Subcutaneous abdominal adipose tissue (tissue), 5 donors: ENCODE measurements at regions not wholly inside any gene's neighbourhood (a gene's known extent, or its start where the extent isn't known, plus 50 kb on each side); places are given as distances from the start of the nearest gene placed in this dataset.
"Not testable (repeated sequence)": the region's sequence is repeated elsewhere in the genome, so short reads cannot be mapped to it uniquely, and the experiment has no call there.

Experiments used
- H3K27ac ChIP-seq: one replicate; pipeline ENCODE4 v1.7.0; 2013; ENCODE audit warnings: low read depth, mild to moderate bottlenecking, inconsistent platforms, low read length, moderate library complexity
- H3K27me3 ChIP-seq, 5 donors: one replicate each; pipeline ENCODE4 v1.7.0; 2013; ENCODE audit warnings: low read length in 5 of 5, inconsistent platforms in 1 of 5; ENCODE audit not compliant: control insufficient read depth in 5 of 5, insufficient read depth in 4 of 5
- H3K36me3 ChIP-seq, 5 donors: one replicate each; pipeline ENCODE4 v1.7.0; 2013; ENCODE audit warnings: low read length in 5 of 5; ENCODE audit not compliant: control insufficient read depth in 5 of 5, insufficient read depth in 5 of 5
- H3K4me1 ChIP-seq, 5 donors: one replicate each; pipeline ENCODE4 v1.7.0; 2013; ENCODE audit warnings: low read length in 5 of 5, mild to moderate bottlenecking in 3 of 5, moderate library complexity in 1 of 5; ENCODE audit not compliant: control insufficient read depth in 5 of 5, insufficient read depth in 5 of 5
- H3K4me3 ChIP-seq, 5 donors: one replicate each; pipeline ENCODE4 v1.7.0; 2013; ENCODE audit warnings: low read length in 5 of 5, low read depth in 1 of 5
- H3K9ac ChIP-seq, 5 donors: one replicate each; pipeline ENCODE4 v1.7.0; 2013; ENCODE audit warnings: low read length in 5 of 5, mild to moderate bottlenecking in 4 of 5, moderate library complexity in 3 of 5
- H3K9me3 ChIP-seq, 5 donors: one replicate each; pipeline ENCODE4 v1.7.0; 2013; ENCODE audit warnings: low read length in 5 of 5; ENCODE audit not compliant: control insufficient read depth in 5 of 5
- donor health status: healthy.
- donor health status: healthy.
- donor health status: healthy.
- donor health status: healthy.
- donor health status: healthy.

DNA sequence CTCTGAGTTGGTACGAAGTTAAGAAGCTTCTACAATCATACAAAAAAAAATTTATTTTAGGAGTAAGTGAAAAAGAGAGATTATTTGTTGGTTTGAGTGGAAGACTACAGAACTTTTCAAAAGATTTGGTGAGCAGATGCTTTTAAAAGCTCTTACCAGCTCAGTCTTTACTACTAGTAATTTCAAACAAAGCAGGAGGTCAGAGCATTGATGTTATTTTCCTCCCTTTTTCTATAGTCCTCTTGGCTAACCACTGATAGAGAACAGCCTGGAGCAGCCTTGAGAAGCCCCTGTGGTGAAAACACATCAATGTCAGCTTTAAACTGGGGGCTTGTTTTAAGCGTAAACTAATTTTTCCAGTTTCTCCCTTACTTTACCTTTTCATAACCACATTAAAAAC lies 559.3 kb upstream of the CDH2 start:
- Histone ChIP-seq H3K9me3 (peaks cover 0 to 3% (median 0%) of the 10 kb centered on the region in 5 donors), H3K4me1 (peaks cover 0 to 5% (median 0%) of the 10 kb centered on the region in 5 donors), H3K4me3 (no peak overlapping the region), H3K27ac (no peak overlapping the region), H3K36me3 (no peaks in the 10 kb centered on the region), H3K9ac (no peak overlapping the region), H3K27me3 (no peaks in the 10 kb centered on the region)

DNA sequence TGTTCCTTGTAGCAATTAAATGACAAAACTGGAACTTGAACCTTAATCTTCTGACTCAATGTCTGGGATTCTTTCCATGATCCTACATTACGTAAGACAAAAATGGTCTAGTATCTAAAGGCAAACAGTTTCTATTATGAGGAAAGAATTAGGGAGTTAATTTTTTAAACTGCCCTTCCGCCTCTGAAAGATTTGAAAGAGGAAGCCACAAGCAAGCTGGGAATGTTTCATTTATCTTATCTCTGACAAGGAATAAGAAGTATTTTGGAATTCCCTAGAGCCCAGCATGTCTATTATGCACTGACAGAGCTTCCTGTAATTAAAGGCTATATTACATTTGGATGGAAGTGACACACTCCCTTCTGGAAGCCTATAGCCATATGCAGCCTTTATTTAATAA lies 558.8 kb upstream of the CDH2 start:
- no peaks in the 10 kb centered on the region for H3K27me3 ChIP-seq
- H3K4me3 ChIP-seq: no peak overlapping the region
- peaks cover 0 to 5% (median 0%) of the 10 kb centered on the region in 5 donors for H3K4me1 ChIP-seq
- H3K9me3 ChIP-seq: peaks cover 0 to 3% (median 0%) of the 10 kb centered on the region in 5 donors
- no peak overlapping the region for H3K27ac ChIP-seq
- no peaks in the 10 kb centered on the region for H3K36me3 ChIP-seq
- H3K9ac ChIP-seq: no peak overlapping the region

DNA sequence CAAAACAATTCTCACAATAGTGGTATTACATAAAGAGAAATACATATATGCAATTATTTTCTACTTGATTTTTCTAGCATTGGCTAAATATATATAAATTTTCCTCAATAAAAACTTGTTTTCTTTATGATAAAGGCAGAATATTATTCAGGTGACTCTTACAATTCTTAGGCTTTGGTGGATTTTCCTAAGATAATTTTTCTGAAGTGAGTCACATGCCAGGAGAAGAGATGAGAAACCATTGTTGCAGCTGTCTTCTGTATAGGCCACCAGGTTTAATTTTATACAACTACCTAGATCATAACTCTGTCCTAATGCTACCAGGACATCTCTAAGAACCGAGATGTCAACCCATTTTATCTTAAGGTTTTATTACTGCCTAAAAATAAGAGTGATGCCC lies 552.4 kb upstream of the CDH2 start:
- no peaks in the 10 kb centered on the region for H3K36me3 ChIP-seq
- H3K9me3 ChIP-seq: peaks cover 0 to 3% (median 0%) of the 10 kb centered on the region in 5 donors
- H3K27me3 ChIP-seq: no peaks in the 10 kb centered on the region
- H3K27ac ChIP-seq: no peak overlapping the region
- H3K9ac ChIP-seq: no peak overlapping the region
- no peak overlapping the region for H3K4me3 ChIP-seq
- no peaks in the 10 kb centered on the region for H3K4me1 ChIP-seq

DNA sequence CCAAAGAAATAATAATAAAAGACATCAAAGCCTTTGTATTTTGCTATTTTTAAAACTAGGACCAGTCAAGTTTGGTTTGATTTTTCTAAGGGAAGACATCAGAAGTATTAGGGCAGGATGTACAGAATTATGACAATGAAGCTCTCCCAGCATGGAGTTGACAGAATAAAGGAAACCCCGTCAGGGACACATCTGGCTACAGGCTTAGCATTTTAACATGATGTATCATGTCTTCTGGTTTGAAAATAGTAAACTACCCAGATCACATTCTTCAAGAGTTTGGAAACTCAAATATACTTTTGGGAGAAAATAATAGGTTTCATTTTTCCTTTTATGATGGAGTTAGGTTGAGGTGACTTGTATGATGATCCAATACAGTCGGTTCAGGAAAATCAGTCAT lies 552.0 kb upstream of the CDH2 start:
- peaks cover 0 to 3% (median 0%) of the 10 kb centered on the region in 5 donors for H3K9me3 ChIP-seq
- no peak overlapping the region for H3K4me3 ChIP-seq
- H3K27ac ChIP-seq: no peak overlapping the region
- no peaks in the 10 kb centered on the region for H3K4me1 ChIP-seq
- H3K9ac ChIP-seq: no peak overlapping the region
- H3K27me3 ChIP-seq: no peaks in the 10 kb centered on the region
- no peaks in the 10 kb centered on the region for H3K36me3 ChIP-seq

DNA sequence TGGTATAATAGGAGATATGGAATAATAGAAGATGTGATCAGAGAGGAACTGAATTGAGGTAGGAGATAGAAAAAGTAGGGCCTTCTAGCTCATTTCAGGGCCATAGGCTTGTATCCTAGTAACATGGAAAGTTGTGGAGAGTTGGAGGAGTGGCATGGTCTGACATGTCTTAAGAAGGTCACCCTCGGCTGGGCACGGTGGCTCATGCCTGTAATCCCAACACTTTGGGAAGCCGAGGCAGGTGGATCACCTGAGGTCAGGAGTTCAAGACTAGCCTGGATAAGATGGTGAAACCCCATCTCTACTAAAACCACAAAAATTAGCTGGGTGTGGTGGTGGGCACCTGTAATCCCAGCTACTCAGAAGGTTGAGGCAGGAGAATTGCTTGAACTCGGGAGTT lies 550.3 kb upstream of the CDH2 start:
- H3K27ac ChIP-seq, H3K36me3 ChIP-seq, H3K9ac ChIP-seq, H3K4me1 ChIP-seq, H3K4me3 ChIP-seq, H3K9me3 ChIP-seq, H3K27me3 ChIP-seq: not testable (repeated sequence)

DNA sequence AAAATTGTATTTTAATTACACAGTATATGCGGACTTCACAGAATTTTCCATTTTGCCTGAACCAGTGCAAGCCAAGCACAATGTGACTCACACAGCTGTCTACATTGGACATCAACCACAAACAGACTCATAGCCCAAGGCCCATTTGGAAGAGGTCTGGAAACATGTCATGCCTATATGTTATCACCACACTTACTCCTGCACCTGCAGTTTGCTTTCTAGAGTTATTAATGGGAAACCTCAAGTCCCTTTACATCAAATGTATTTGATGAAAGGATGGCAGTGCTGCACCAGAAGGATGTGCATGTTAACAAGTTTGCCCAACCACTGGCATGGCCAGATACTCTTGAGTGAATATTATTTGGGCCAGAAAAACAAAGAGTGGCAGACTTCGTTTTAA lies 548.9 kb upstream of the CDH2 start:
- Histone ChIP-seq H3K9me3 (peaks cover 2 to 7% (median 3%) of the 10 kb centered on the region in 5 donors), H3K9ac (no peak overlapping the region), H3K4me1 (no peaks in the 10 kb centered on the region), H3K4me3 (no peak overlapping the region), H3K27me3 (no peaks in the 10 kb centered on the region), H3K27ac (no peak overlapping the region), H3K36me3 (no peaks in the 10 kb centered on the region)

DNA sequence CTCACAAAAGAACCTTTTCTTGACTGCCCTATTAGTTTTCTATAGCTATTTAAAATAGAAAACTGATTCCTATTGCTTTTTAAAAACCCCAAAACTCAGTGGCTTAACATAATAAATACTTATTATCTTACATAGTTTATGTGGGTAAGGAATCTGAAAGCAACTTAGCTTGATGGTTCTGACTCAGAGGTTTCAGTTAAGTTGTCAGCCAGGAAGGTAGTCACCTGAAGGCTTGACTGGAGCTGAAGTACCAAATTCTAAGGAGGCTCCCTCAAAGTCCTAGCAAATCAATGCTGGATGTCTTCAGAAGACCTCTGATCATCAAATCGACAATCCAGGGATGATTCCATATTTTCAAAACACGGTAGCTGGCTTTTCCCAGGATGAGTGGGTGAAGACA lies 546.6 kb upstream of the CDH2 start:
- H3K36me3 ChIP-seq: no peaks in the 10 kb centered on the region
- H3K27ac ChIP-seq: no peak overlapping the region
- H3K27me3 ChIP-seq: no peaks in the 10 kb centered on the region
- H3K4me3 ChIP-seq: no peak overlapping the region
- no peak overlapping the region for H3K9ac ChIP-seq
- no peaks in the 10 kb centered on the region for H3K4me1 ChIP-seq
- H3K9me3 ChIP-seq: peaks cover 2 to 7% (median 3%) of the 10 kb centered on the region in 5 donors

DNA sequence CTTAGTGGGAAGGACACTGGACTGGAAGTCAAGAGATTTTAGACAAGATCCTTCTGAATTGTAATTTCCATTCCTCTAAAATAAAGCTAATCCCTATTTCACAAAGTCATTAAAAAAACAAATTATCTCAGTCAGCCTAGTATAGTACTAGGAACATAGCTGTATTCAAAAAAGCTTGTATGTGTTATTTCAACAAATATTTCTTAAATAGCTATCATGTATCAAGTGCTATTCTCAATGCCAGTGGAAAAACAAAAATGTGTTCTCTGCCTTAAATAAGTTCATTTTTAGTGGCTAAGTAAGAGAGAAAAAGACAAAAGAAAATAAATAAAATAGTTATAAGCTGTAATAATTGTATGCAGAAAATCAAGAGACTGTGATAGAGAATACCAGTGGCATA lies 541.8 kb upstream of the CDH2 start:
- Histone ChIP-seq H3K4me1 (peaks cover 0 to 5% (median 0%) of the 10 kb centered on the region in 5 donors), H3K4me3 (no peak overlapping the region), H3K27me3 (no peaks in the 10 kb centered on the region), H3K9ac (no peak overlapping the region), H3K9me3 (peaks cover 2 to 7% (median 3%) of the 10 kb centered on the region in 5 donors), H3K36me3 (no peaks in the 10 kb centered on the region), H3K27ac (no peak overlapping the region)

DNA sequence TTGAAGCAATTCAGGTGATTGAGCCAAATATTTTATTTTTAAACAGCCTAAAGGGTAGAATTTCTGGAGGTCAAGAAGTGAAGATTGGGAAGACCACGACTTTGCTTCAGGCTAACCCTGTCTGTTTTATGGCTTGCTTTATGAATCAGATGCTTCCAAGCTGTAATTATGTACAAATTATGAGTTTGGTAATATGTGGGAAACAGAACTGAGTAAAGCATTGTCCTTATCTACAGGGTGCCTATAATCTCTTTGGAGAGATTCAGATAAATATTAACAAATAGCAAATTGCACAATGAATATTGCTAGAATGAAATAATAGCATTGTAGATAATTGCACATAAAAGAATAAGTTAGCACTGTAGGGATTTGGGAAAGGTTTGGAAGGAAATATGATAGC lies 539.4 kb upstream of the CDH2 start:
- peaks cover 0 to 5% (median 0%) of the 10 kb centered on the region in 5 donors for H3K4me1 ChIP-seq
- peaks cover 0 to 4% (median under 1%) of the 10 kb centered on the region in 5 donors for H3K9me3 ChIP-seq
- H3K9ac ChIP-seq: no peak overlapping the region
- H3K36me3 ChIP-seq: no peaks in the 10 kb centered on the region
- H3K27me3 ChIP-seq: no peaks in the 10 kb centered on the region
- no peak overlapping the region for H3K4me3 ChIP-seq
- no peak overlapping the region for H3K27ac ChIP-seq

DNA sequence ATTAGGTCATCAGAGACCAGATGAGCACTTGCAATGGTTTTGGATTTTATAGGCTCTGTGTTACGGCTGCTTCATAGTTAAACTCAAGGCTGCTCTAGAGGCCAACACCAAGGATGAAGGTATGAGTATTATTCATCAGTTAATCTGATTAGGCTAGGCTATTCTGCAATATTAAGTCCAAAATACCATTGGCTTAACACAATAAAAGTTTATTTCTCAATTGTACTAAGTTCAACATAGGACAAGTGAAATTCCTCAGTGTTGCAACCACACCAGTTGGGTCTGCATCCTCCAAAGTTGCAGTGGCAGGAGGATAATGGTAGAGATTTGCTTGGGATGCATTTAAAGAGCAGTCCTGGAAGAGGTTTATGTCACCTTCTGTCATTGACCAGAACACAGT lies 538.3 kb upstream of the CDH2 start:
- Histone ChIP-seq H3K9ac (no peak overlapping the region), H3K27ac (no peak overlapping the region), H3K27me3 (no peaks in the 10 kb centered on the region), H3K4me1 (peaks cover 0 to 5% (median 0%) of the 10 kb centered on the region in 5 donors), H3K4me3 (no peak overlapping the region), H3K9me3 (no peaks in the 10 kb centered on the region), H3K36me3 (no peaks in the 10 kb centered on the region)

DNA sequence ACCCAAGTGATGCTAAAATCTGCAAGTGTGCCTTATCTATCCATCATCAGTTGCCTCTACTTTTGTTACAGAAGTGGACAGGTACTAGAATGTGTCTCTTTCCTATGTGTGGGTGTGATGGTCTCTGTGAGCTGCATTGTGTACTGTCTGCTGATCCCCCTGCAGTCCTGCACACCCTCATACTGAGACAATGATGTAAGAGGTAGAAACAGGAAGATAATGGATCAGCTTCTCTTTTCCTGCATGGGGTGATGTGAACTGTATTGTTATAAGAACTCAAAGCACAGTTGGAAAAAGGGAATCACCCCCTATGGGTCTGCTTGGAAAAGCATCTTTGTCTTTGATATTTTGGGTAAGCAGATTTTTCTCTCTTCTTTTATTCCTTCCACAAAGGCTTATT lies 537.6 kb upstream of the CDH2 start:
- H3K27ac ChIP-seq: no peak overlapping the region
- H3K4me3 ChIP-seq: no peak overlapping the region
- no peaks in the 10 kb centered on the region for H3K9me3 ChIP-seq
- no peak overlapping the region for H3K9ac ChIP-seq
- peaks cover 0 to 5% (median 0%) of the 10 kb centered on the region in 5 donors for H3K4me1 ChIP-seq
- H3K27me3 ChIP-seq: no peaks in the 10 kb centered on the region
- no peaks in the 10 kb centered on the region for H3K36me3 ChIP-seq
